ENCODE measurements at regions not wholly inside any gene's neighbourhood (a gene's known extent, or its start where the extent isn't known, plus 50 kb on each side); places are given as distances from the start of the nearest gene placed in this dataset.

DNA sequence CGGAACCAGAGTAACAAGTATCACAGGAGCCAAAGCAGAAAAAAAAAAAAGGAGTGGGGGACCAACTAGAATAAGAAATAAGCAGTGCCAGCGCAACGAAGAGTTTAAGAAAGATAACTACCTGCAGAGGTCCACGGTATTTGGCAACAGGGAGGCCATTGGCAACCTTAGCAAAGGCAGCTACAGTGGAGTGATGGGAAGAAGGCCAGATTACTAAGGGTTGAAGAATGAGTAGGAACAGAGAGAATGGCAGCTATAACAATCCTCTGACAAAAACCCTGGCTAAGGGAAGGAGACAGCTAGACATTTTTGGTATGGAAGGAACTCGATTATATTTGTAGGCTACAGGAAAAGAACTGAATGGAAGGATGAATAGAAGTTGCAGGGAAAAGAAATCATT lies 93.4 kb upstream of the DMAC1 start (continued):
- TF ChIP-seq, protein P1, sequence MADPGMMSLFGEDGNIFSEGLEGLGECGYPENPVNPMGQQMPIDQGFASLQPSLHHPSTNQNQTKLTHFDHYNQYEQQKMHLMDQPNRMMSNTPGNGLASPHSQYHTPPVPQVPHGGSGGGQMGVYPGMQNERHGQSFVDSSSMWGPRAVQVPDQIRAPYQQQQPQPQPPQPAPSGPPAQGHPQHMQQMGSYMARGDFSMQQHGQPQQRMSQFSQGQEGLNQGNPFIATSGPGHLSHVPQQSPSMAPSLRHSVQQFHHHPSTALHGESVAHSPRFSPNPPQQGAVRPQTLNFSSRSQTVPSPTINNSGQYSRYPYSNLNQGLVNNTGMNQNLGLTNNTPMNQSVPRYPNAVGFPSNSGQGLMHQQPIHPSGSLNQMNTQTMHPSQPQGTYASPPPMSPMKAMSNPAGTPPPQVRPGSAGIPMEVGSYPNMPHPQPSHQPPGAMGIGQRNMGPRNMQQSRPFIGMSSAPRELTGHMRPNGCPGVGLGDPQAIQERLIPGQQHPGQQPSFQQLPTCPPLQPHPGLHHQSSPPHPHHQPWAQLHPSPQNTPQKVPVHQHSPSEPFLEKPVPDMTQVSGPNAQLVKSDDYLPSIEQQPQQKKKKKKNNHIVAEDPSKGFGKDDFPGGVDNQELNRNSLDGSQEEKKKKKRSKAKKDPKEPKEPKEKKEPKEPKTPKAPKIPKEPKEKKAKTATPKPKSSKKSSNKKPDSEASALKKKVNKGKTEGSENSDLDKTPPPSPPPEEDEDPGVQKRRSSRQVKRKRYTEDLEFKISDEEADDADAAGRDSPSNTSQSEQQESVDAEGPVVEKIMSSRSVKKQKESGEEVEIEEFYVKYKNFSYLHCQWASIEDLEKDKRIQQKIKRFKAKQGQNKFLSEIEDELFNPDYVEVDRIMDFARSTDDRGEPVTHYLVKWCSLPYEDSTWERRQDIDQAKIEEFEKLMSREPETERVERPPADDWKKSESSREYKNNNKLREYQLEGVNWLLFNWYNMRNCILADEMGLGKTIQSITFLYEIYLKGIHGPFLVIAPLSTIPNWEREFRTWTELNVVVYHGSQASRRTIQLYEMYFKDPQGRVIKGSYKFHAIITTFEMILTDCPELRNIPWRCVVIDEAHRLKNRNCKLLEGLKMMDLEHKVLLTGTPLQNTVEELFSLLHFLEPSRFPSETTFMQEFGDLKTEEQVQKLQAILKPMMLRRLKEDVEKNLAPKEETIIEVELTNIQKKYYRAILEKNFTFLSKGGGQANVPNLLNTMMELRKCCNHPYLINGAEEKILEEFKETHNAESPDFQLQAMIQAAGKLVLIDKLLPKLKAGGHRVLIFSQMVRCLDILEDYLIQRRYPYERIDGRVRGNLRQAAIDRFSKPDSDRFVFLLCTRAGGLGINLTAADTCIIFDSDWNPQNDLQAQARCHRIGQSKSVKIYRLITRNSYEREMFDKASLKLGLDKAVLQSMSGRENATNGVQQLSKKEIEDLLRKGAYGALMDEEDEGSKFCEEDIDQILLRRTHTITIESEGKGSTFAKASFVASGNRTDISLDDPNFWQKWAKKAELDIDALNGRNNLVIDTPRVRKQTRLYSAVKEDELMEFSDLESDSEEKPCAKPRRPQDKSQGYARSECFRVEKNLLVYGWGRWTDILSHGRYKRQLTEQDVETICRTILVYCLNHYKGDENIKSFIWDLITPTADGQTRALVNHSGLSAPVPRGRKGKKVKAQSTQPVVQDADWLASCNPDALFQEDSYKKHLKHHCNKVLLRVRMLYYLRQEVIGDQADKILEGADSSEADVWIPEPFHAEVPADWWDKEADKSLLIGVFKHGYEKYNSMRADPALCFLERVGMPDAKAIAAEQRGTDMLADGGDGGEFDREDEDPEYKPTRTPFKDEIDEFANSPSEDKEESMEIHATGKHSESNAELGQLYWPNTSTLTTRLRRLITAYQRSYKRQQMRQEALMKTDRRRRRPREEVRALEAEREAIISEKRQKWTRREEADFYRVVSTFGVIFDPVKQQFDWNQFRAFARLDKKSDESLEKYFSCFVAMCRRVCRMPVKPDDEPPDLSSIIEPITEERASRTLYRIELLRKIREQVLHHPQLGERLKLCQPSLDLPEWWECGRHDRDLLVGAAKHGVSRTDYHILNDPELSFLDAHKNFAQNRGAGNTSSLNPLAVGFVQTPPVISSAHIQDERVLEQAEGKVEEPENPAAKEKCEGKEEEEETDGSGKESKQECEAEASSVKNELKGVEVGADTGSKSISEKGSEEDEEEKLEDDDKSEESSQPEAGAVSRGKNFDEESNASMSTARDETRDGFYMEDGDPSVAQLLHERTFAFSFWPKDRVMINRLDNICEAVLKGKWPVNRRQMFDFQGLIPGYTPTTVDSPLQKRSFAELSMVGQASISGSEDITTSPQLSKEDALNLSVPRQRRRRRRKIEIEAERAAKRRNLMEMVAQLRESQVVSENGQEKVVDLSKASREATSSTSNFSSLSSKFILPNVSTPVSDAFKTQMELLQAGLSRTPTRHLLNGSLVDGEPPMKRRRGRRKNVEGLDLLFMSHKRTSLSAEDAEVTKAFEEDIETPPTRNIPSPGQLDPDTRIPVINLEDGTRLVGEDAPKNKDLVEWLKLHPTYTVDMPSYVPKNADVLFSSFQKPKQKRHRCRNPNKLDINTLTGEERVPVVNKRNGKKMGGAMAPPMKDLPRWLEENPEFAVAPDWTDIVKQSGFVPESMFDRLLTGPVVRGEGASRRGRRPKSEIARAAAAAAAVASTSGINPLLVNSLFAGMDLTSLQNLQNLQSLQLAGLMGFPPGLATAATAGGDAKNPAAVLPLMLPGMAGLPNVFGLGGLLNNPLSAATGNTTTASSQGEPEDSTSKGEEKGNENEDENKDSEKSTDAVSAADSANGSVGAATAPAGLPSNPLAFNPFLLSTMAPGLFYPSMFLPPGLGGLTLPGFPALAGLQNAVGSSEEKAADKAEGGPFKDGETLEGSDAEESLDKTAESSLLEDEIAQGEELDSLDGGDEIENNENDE (IDR thresholded peaks at IDR 0.05; ENCODE audit: insufficient replicate concordance, low read length), result no peak
- TF ChIP-seq SAP30 (IDR thresholded peaks at IDR 0.05; ENCODE audit: insufficient read depth, insufficient replicate concordance, low read length), result no peak
- no peak for TF ChIP-seq TEAD4 (IDR thresholded peaks at IDR 0.05; ENCODE audit: low read depth, low read length)
- TF ChIP-seq, protein P2, sequence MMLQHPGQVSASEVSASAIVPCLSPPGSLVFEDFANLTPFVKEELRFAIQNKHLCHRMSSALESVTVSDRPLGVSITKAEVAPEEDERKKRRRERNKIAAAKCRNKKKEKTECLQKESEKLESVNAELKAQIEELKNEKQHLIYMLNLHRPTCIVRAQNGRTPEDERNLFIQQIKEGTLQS (IDR thresholded peaks at IDR 0.05; ENCODE audit: insufficient read depth, low read depth, low read length), result no peak
- TF ChIP-seq EGR1 (IDR thresholded peaks at IDR 0.05; ENCODE audit: borderline replicate concordance, low read depth, low read length), result no peak
